K562 (cell line): ENCODE measurements at regions not wholly inside any gene's neighbourhood (a gene's known extent, or its start where the extent isn't known, plus 50 kb on each side); places are given as distances from the start of the nearest gene placed in this dataset.

Experiments
- COPS2 ChIP-seq: fragments of 450-650 bp; conservative IDR thresholded peaks from 2 replicates; pipeline ENCODE4 v1.6.1; 2016; ENCODE audit warnings: mild to moderate bottlenecking, moderate library complexity
- EP300 ChIP-seq: IDR thresholded peaks from 2 replicates; pipeline ENCODE4 v1.6.1; 2012; ENCODE audit warnings: low read length, improper control_type of control experiment
- EWSR1 ChIP-seq: fragments of 450-650 bp; IDR thresholded peaks from 2 replicates; pipeline ENCODE4 v1.6.1; 2018; ENCODE audit warnings: borderline replicate concordance, mild to moderate bottlenecking, low read depth, moderate library complexity; ENCODE audit not compliant: partially characterized antibody
- MYC ChIP-seq, 2 experiments: fragments of 250-450 bp in 1 of 2; sonication (Bioruptor Pico) in 1 of 2; IDR thresholded peaks; 2 replicates each; pipeline versions ENCODE4 v1.5.1 to v1.6.1; 2012 to 2021; ENCODE audit warnings: low read depth in 2 of 2, borderline replicate concordance in 1 of 2, improper control_type of control experiment in 1 of 2, low read length in 1 of 2, mild to moderate bottlenecking in 1 of 2, moderate library complexity in 1 of 2
- POLR2A ChIP-seq: fragments of 450-650 bp; conservative IDR thresholded peaks from 2 replicates; pipeline ENCODE4 v1.6.1; 2016
- POLR2AphosphoS5 ChIP-seq: IDR thresholded peaks from 2 replicates; pipeline ENCODE4 v1.6.1; 2011; ENCODE audit warnings: mild to moderate bottlenecking, low read depth, low read length, moderate library complexity; ENCODE audit not compliant: control insufficient read depth, insufficient read depth
- RAD51 ChIP-seq: fragments of 450-650 bp; IDR thresholded peaks from 2 replicates; pipeline ENCODE4 v1.7.1; 2016; ENCODE audit warnings: low read depth, mild to moderate bottlenecking, borderline replicate concordance
- SP1 ChIP-seq: sonication (generic); formaldehyde crosslinking; IDR thresholded peaks from 2 replicates; pipeline ENCODE4 v1.8.1; 2022; ENCODE audit warnings: mild to moderate bottlenecking, missing genetic modification reagents
- TF ChIP-seq, protein P1 (sequence below), 3 experiments: IDR thresholded peaks in 2 of 3; conservative IDR thresholded peaks in 1 of 3; 2 replicates each; pipeline ENCODE4 v1.5.1; 2011 to 2012; ENCODE audit warnings: low read length in 3 of 3, mild to moderate bottlenecking in 3 of 3, control low read depth in 2 of 3, improper control_type of control experiment in 1 of 3, inconsistent platforms in 1 of 3, low read depth in 1 of 3, mixed read lengths in 1 of 3, moderate library complexity in 1 of 3; ENCODE audit not compliant: insufficient read depth in 2 of 3

DNA sequence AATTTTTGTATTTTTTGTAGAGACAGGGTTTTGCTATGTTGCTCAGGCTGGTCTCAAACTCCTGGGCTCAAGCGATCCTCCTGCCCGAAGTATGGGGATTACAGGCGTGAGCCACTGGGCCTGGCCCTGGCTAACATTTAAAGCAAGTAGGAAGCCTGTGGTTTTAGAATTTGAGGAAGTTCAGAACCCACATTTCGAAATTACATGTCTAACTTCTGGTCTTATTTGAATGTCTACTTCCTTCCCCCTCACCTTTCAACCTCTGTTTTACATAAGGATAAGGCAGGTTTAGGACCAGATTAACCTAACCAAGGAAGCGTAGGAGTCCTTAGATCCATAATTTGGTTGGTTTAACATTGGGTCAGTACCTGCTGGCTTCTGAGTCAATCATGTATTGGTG, 120.5 kb upstream of the PROK2 start:
- TF ChIP-seq POLR2A (no peak), POLR2AphosphoS5 (no peak), MYC (IDR thresholded peaks at IDR 0.05; ENCODE audit: low read depth, low read length) (no peak), MYC (CRISPR knock-in tag; IDR thresholded peaks at IDR 0.05; ENCODE audit: borderline replicate concordance, low read depth) (no peak), RAD51 (no peak), COPS2 (no peak), EP300 (no peak), EWSR1 (no peak), SP1 (CRISPR knock-in tag) (no peak)
- TF ChIP-seq, protein P1, sequence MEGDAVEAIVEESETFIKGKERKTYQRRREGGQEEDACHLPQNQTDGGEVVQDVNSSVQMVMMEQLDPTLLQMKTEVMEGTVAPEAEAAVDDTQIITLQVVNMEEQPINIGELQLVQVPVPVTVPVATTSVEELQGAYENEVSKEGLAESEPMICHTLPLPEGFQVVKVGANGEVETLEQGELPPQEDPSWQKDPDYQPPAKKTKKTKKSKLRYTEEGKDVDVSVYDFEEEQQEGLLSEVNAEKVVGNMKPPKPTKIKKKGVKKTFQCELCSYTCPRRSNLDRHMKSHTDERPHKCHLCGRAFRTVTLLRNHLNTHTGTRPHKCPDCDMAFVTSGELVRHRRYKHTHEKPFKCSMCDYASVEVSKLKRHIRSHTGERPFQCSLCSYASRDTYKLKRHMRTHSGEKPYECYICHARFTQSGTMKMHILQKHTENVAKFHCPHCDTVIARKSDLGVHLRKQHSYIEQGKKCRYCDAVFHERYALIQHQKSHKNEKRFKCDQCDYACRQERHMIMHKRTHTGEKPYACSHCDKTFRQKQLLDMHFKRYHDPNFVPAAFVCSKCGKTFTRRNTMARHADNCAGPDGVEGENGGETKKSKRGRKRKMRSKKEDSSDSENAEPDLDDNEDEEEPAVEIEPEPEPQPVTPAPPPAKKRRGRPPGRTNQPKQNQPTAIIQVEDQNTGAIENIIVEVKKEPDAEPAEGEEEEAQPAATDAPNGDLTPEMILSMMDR (IDR thresholded peaks at IDR 0.05 in 2 of 3, conservative IDR thresholded peaks at IDR 0.05 in 1 of 3; ENCODE audit: insufficient read depth in 2 of 3, low read depth in 1 of 3, low read length in 3 of 3): no peak
